ENCODE measurements at regions not wholly inside any gene's neighbourhood (a gene's known extent, or its start where the extent isn't known, plus 50 kb on each side); places are given as distances from the start of the nearest gene placed in this dataset.

- no peak for DNase-seq
These were observed 89.6 kb upstream of the SGCD start for GRCh38 chr5:156237361-156237760.

- no peak for DNase-seq
These were observed 87.2 kb upstream of the SGCD start for GRCh38 chr5:156239800-156240199.

- no peak for DNase-seq
These were observed 86.5 kb upstream of the SGCD start for GRCh38 chr5:156240414-156240813.

- no peak for DNase-seq
These were observed 85.7 kb upstream of the SGCD start for GRCh38 chr5:156241266-156241665.

- no peak for DNase-seq
These were observed 81.1 kb upstream of the SGCD start for GRCh38 chr5:156245895-156246294.

- no peak for DNase-seq
These were observed 75.9 kb upstream of the SGCD start for GRCh38 chr5:156251076-156251475.

- DNase-seq = no peak
These were observed 73.8 kb upstream of the SGCD start for GRCh38 chr5:156253130-156253529.

GRCh38 chr5:156254196-156254595, 72.8 kb upstream of the SGCD start:
- no peak for DNase-seq

GRCh38 chr5:156256642-156257041, 70.3 kb upstream of the SGCD start:
- no peak for DNase-seq

- DNase-seq = no peak
These were observed 68.0 kb upstream of the SGCD start for GRCh38 chr5:156258934-156259333.

GRCh38 chr5:156259618-156260017, 67.3 kb upstream of the SGCD start:
- no peak for DNase-seq

- DNase-seq = no peak
These were observed 65.6 kb upstream of the SGCD start for GRCh38 chr5:156261275-156261939.

GRCh38 chr5:156271569-156271968, 55.4 kb upstream of the SGCD start:
- no peak for DNase-seq

GRCh38 chr5:156272139-156272538, 54.8 kb upstream of the SGCD start:
- DNase-seq = no peak

GRCh38 chr5:156273325-156273724, 53.6 kb upstream of the SGCD start:
- DNase-seq = no peak

GRCh38 chr5:156274453-156274852, 52.5 kb upstream of the SGCD start:
- no peak for DNase-seq

Measured in activated CD8-positive, alpha-beta memory T cell treated with anti-CD3 and anti-CD28 coated beads for 24 hours (primary cell).